Naive thymus-derived CD4-positive, alpha-beta T cell (primary cell): ENCODE measurements at regions not wholly inside any gene's neighbourhood (a gene's known extent, or its start where the extent isn't known, plus 50 kb on each side); places are given as distances from the start of the nearest gene placed in this dataset.

Source experiments
- ATAC-seq: fragments of 150-1000 bp; cut with Tn5 transposase; 2 replicates; pipeline ENCODE4 v1.10.0; 2021; ENCODE audit warnings: mild to moderate bottlenecking, moderate library complexity
- CTCF ChIA-PET: fragments of 350-600 bp; sonication (Branson Sonifier 250); formaldehyde crosslinking; loops from one replicate; lab custom pipeline; 2021; ENCODE audit warnings: antibody characterized with exemption; lab: Charles Lee
- POLR2A ChIA-PET: fragments of 350-600 bp; sonication (Branson Sonifier 250); formaldehyde crosslinking; loops from one replicate; lab custom pipeline; 2021; ENCODE audit warnings: antibody characterized with exemption, inconsistent platforms; lab: Charles Lee
- DNase-seq, 9 donors: peaks; one replicate each; pipeline versions ENCODE4 v3.0.0 to v3.0.0-alpha.2; 2020 to 2022; ENCODE audit warnings: mixed read lengths in 1 of 9
- H3K27ac ChIP-seq: one replicate; pipeline ENCODE4 v1.7.0; 2013; ENCODE audit warnings: mild to moderate bottlenecking, low read depth, low read length, moderate library complexity
- H3K27me3 ChIP-seq, 2 donors: one replicate each; pipeline ENCODE4 v1.7.0; 2013; ENCODE audit warnings: low read length in 2 of 2, mild to moderate bottlenecking in 2 of 2, moderate library complexity in 2 of 2; ENCODE audit not compliant: control insufficient read depth in 2 of 2, insufficient read depth in 2 of 2
- H3K36me3 ChIP-seq, 3 experiments: 1 replicate in 2 of 3; 2 replicates in 1 of 3; pipeline ENCODE4 v1.7.0; 2013; ENCODE audit warnings: low read length in 3 of 3, mild to moderate bottlenecking in 3 of 3, moderate library complexity in 1 of 3; ENCODE audit not compliant: insufficient read depth in 3 of 3, control insufficient read depth in 2 of 3
- H3K4me1 ChIP-seq, 2 donors: one replicate each; pipeline ENCODE4 v1.7.0; 2013; ENCODE audit warnings: low read length in 2 of 2, mild to moderate bottlenecking in 2 of 2, moderate library complexity in 1 of 2; ENCODE audit not compliant: control insufficient read depth in 2 of 2, insufficient read depth in 2 of 2
- H3K4me3 ChIP-seq: 2 replicates; pipeline ENCODE4 v1.7.0; 2013; ENCODE audit warnings: mild to moderate bottlenecking, low read length
- H3K9me3 ChIP-seq, 3 experiments: 1 replicate in 2 of 3; 2 replicates in 1 of 3; pipeline ENCODE4 v1.7.0; 2013; ENCODE audit warnings: low read length in 3 of 3; ENCODE audit not compliant: control insufficient read depth in 2 of 3
- H3K27ac Mint-ChIP-seq, 9 donors: one replicate each; pipeline ENCODE4 v1.8.0; 2020 to 2022; ENCODE audit warnings: mixed read lengths in 9 of 9, mild to moderate bottlenecking in 8 of 9, moderate library complexity in 5 of 9, inconsistent platforms in 2 of 9
- H3K27me3 Mint-ChIP-seq, 5 donors: one replicate each; pipeline ENCODE4 v1.8.0; 2021 to 2022; ENCODE audit warnings: mixed read lengths in 5 of 5, mild to moderate bottlenecking in 1 of 5
- H3K36me3 Mint-ChIP-seq, 5 donors: one replicate each; pipeline ENCODE4 v1.8.0; 2020 to 2022; ENCODE audit warnings: mixed read lengths in 5 of 5, mild to moderate bottlenecking in 3 of 5, inconsistent platforms in 1 of 5
- H3K4me1 Mint-ChIP-seq, 7 donors: one replicate each; pipeline ENCODE4 v1.8.0; 2020 to 2022; ENCODE audit warnings: mixed read lengths in 7 of 7, mild to moderate bottlenecking in 3 of 7, inconsistent platforms in 1 of 7
- H3K4me3 Mint-ChIP-seq, 10 donors: one replicate each; pipeline ENCODE4 v1.8.0; 2020 to 2022; ENCODE audit warnings: mild to moderate bottlenecking in 10 of 10, mixed read lengths in 10 of 10, moderate library complexity in 6 of 10, inconsistent platforms in 2 of 10
- H3K9me3 Mint-ChIP-seq, 11 donors: one replicate each; pipeline ENCODE4 v1.8.0; 2020 to 2022; ENCODE audit warnings: mixed read lengths in 11 of 11, mild to moderate bottlenecking in 4 of 11, inconsistent platforms in 1 of 11, moderate library complexity in 1 of 11
- intact Hi-C, 2 donors: fragments of 100-400 bp; cut with micrococcal nuclease; formaldehyde crosslinking; loops; one replicate each; pipeline ENCODE4 v1.15.1; 2023

DNA sequence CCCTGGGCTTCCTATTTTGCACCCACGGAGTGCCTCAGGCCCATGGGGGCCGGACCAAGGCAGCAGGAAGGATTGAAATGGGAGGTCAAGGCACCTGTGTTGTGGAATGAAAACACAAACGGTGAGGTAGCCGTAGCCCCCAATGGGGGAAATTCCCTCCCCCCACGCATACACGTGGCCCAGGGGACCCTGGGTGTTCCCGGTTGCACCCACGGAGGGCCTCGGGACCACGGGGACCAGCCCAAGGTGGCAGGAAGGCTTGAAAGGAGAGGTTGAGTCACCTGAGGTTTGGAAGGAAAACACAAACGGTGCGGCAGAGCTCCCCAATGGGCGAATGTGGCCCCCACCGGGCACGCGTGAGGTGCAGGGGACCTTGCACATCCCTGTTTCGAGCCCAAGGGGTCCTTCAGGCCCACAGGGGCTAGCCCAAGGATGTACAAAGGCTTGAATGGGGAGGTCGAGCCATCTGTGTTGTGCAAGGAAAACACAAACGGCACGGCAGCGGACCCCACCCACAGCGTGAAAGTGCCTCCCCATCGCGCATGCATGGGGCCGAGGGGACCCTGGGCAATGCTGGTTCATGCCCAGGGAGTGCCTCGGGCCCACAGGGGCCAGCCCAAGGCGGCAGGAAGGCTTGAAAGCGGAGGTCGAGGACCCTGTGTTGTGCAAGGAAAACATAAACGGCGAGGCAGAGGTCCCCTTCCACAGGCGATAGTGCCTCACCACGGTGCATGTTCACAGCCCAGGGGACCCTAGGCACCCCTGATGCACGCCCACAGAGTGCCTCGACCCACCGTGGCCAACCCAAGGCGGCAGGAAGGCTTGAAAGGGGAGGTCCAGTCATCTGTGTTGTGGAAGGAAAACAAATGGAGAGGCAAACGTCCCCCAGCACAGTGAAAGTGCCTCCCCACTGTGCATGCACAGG is 376.7 kb downstream of the ALG10 start:
- Histone ChIP-seq H3K9me3 (peaks cover 0 to 65% (median 0%) of the 10 kb centered on the region in 3 experiments), H3K27ac (no peak overlapping the region), H3K36me3 (no peaks in the 10 kb centered on the region), H3K4me1 (no peaks in the 10 kb centered on the region), H3K27me3 (no peaks in the 10 kb centered on the region), H3K4me3 (no peak overlapping the region)
- no peaks in the 10 kb centered on the region for H3K4me1 Mint-ChIP-seq
- intact Hi-C loops, result no loop called here
- no peak overlapping the region for H3K4me3 Mint-ChIP-seq
- peaks cover 0 to 52% (median 22%) of the 10 kb centered on the region in 11 donors for H3K9me3 Mint-ChIP-seq
- no peak overlapping the region for H3K27ac Mint-ChIP-seq
- peaks cover 0 to 2% (median 0%) of the 10 kb centered on the region in 5 donors for H3K27me3 Mint-ChIP-seq
- peaks cover 0 to 27% (median 0%) of the 10 kb centered on the region in 5 donors for H3K36me3 Mint-ChIP-seq
- ATAC-seq, result no peak
- ChIA-PET POLR2A (no interaction called here), CTCF (no interaction called here)
- peak in 2 of 9 donors; percentile 2 to 3 for DNase-seq

DNA sequence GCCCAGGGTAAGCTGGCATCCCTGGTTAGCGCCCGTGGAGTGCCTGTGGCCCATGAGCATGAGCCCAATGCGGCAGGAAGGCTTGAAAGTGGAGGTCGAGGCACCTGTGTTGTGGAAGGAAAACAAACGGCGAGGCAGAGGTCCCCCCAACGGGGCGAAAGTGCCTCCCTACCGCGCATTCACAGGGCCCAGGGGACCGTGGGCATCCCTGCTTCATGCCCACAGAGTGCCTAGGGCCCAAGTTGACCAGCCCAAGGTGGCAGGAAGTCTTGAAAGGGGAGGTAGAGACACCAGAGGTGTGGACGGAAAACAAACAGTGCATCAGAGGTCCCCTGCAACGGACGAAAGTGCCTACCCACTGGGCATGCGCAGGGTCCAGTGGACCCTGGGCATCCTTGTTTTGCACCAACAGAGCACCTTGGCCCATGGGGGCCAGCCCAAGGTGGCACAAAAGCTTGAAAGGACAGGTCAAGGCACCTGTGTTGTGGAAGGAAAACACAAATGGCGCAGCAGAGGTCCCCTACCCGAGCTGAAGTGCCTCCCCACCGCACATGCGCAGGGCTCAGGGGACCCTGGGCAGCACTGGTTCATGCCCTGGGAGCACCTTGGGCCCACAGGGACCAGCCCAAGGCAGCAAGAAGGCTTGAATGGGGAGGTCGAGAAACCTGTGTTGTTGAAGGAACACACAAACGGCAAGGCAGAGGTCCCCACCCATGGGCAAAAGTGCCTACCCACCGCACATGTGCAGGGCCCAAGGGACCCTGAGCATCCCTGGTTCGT is 377.5 kb downstream of the ALG10 start:
- peaks cover 0 to 23% (median 0%) of the 10 kb centered on the region in 5 donors for H3K36me3 Mint-ChIP-seq
- no peaks in the 10 kb centered on the region for H3K4me1 Mint-ChIP-seq
- H3K4me3 Mint-ChIP-seq, result no peak overlapping the region
- intact Hi-C loops, result no loop called here
- H3K27me3 ChIP-seq, result no peaks in the 10 kb centered on the region
- H3K9me3 Mint-ChIP-seq, result peaks cover 0 to 54% (median 21%) of the 10 kb centered on the region in 11 donors
- CTCF ChIA-PET, result no interaction called here
- no peak for ATAC-seq
- H3K4me3 ChIP-seq, result no peak overlapping the region
- H3K27ac ChIP-seq, result no peak overlapping the region
- H3K9me3 ChIP-seq, result peaks cover 0 to 73% (median 0%) of the 10 kb centered on the region in 3 experiments
- POLR2A ChIA-PET, result no interaction called here
- DNase-seq, result peak in 2 of 9 donors; percentile 1 to 4
- no peak overlapping the region for H3K27ac Mint-ChIP-seq
- H3K4me1 ChIP-seq, result no peaks in the 10 kb centered on the region
- H3K27me3 Mint-ChIP-seq, result no peaks in the 10 kb centered on the region
- no peaks in the 10 kb centered on the region for H3K36me3 ChIP-seq

DNA sequence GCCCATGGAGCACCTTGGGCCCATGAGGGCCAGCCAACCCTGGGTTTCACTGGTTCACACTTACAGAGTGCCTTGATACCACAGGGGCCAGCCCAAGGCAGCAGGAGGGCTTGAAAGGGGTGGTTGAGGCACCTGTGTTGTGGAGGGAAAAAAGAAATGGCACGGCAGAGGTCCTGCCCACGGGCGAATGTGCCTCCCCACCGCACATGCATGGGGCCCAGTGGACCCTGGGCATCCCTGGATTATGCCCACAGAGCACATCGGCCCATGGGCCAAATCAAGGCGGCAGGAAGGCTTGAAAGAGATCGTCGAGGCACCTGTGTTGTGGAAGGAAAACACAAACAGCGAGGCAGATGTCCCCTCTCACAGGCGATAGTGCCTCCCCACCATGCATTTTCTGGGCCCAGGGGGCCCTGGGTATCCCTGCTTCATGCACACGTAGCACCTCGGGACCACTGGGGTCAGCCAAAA is 378.1 kb downstream of the ALG10 start:
- no peak for ATAC-seq
- CTCF ChIA-PET, result no interaction called here

DNA sequence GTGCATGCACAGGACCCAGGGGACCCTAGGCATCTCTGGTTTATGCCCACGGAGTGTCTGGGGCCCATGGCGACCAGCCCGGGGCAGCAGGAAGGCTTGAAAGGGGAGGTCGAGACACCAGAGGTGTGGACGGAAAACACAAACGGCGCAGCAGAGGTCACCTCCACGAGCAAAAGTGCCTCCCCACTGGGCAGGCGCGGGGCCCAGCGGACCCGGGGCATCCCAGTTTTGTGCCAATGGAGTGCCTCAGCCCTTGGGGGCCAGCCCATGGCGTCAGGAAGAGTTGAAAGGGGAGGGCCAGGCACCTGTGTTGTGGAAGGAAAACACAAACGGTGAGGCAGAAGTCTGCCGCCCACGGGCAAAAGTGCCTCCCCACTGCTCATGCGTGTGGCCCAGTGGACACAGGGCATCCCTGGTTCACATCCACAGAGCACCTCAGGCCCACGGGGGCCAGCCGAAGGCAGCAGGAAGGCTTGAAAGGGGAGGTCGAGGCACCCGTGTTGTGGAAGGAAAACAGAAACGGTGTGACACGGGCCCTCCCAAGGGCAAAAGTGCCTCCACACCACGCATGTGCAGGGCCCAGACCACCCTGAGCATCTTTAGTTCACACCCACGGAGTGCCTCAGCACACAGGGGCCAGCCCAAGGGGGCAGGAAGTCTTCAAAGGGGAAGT is 378.8 kb downstream of the ALG10 start:
- intact Hi-C loops, result no loop called here

More for the DNA sequence above, 378.1 kb downstream of the ALG10 start:
- Mint-ChIP-seq H3K9me3 (peaks cover 0 to 60% (median 24%) of the 10 kb centered on the region in 11 donors), H3K4me1 (peaks cover 0 to 1% (median 0%) of the 10 kb centered on the region in 7 donors), H3K4me3 (no peak overlapping the region), H3K27ac (no peak overlapping the region), H3K27me3 (no peaks in the 10 kb centered on the region), H3K36me3 (peaks cover 0 to 24% (median 0%) of the 10 kb centered on the region in 5 donors)
- POLR2A ChIA-PET, result no interaction called here
- intact Hi-C loops, result no loop called here
- Histone ChIP-seq H3K36me3 (no peaks in the 10 kb centered on the region), H3K4me3 (no peak overlapping the region), H3K27ac (no peak overlapping the region), H3K27me3 (no peaks in the 10 kb centered on the region), H3K9me3 (peaks cover 0 to 79% (median 0%) of the 10 kb centered on the region in 3 experiments), H3K4me1 (no peaks in the 10 kb centered on the region)
- DNase-seq, result peak in 1 of 9 donors; percentile 8

DNA sequence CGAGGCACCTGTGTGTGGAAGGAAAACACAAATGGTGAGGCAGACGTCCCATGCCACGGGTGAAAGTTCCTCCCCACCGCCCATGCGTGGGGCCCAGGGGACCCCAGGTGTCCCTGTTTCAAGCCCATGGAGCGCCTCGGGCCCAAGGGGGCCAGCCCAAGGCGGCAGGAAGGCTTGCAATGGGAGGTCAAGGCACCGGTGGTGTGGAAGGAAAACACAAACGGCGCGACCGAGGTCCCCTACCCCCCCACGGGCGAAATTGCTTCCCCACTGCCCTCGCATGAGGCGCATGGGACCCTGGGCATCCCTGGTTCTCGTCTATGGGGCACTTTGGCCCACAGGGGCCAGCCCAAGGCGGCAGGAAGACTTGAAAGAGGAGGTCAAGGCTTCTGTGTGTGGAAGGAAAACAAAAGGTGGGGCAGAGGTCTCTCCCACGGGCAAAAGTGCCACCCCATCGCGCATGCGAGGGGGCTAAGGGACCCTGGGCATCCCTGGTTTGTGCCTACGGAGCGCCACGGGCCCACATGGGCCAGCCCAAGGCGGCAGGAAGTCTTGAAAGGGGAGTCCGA is 379.4 kb downstream of the ALG10 start:
- ATAC-seq (no peak), DNase-seq (peak in 2 of 9 donors; percentile 2 to 8)
- intact Hi-C loops, result no loop called here
- POLR2A ChIA-PET, result no interaction called here
- H3K4me3 Mint-ChIP-seq, result no peak overlapping the region
- no peak overlapping the region for H3K27ac Mint-ChIP-seq
- H3K4me1 ChIP-seq, result no peaks in the 10 kb centered on the region
- CTCF ChIA-PET, result no interaction called here
- H3K9me3 Mint-ChIP-seq, result peaks cover 0 to 68% (median 20%) of the 10 kb centered on the region in 11 donors
- no peak overlapping the region for H3K27ac ChIP-seq
- no peaks in the 10 kb centered on the region for H3K27me3 ChIP-seq
- H3K36me3 Mint-ChIP-seq, result peaks cover 0 to 34% (median 0%) of the 10 kb centered on the region in 5 donors
- H3K4me3 ChIP-seq, result no peak overlapping the region
- H3K36me3 ChIP-seq, result no peaks in the 10 kb centered on the region
- H3K4me1 Mint-ChIP-seq, result peaks cover 0 to 2% (median 0%) of the 10 kb centered on the region in 7 donors
- peaks cover 0 to 85% (median 0%) of the 10 kb centered on the region in 3 experiments for H3K9me3 ChIP-seq
- no peaks in the 10 kb centered on the region for H3K27me3 Mint-ChIP-seq

More for the DNA sequence above, 378.8 kb downstream of the ALG10 start:
- no peak overlapping the region for H3K4me3 Mint-ChIP-seq
- ATAC-seq, result no peak
- H3K4me1 Mint-ChIP-seq, result peaks cover 0 to 2% (median 0%) of the 10 kb centered on the region in 7 donors
- H3K36me3 Mint-ChIP-seq, result peaks cover 0 to 31% (median 0%) of the 10 kb centered on the region in 5 donors
- H3K9me3 Mint-ChIP-seq, result peaks cover 0 to 67% (median 24%) of the 10 kb centered on the region in 11 donors
- no peaks in the 10 kb centered on the region for H3K27me3 ChIP-seq
- DNase-seq, result peak in 2 of 9 donors; percentile 3 to 11
- H3K27me3 Mint-ChIP-seq, result no peaks in the 10 kb centered on the region
- no peak overlapping the region for H3K4me3 ChIP-seq
- no peaks in the 10 kb centered on the region for H3K36me3 ChIP-seq
- H3K4me1 ChIP-seq, result no peaks in the 10 kb centered on the region
- ChIA-PET CTCF (no interaction called here), POLR2A (no interaction called here)
- no peak overlapping the region for H3K27ac Mint-ChIP-seq
- no peak overlapping the region for H3K27ac ChIP-seq
- H3K9me3 ChIP-seq, result peaks cover 0 to 83% (median 0%) of the 10 kb centered on the region in 3 experiments
